ENCODE measurements at regions not wholly inside any gene's neighbourhood (a gene's known extent, or its start where the extent isn't known, plus 50 kb on each side); places are given as distances from the start of the nearest gene placed in this dataset.

DNA sequence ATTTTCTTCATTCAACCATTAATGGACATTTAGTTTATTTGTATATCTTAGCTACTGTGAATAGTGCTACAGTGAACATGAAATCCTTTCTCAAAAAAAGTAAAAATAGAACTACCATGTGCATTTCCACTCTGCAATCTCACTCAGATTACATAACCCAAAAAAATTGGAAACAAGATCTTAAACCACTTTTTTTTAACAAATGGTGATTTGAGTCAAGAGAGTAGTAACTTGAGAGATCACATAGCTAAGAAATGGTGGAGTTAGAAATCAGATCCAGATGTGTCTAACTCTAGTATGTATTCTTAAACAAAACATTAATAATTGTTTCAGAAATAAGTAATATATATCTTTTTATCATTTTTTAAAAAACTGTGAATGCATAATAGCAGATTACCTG lies 318.3 kb upstream of the SGCG start:
- TF ChIP-seq CTCF (IDR thresholded peaks at IDR 0.05; ENCODE audit: insufficient read depth, low read depth, low read length): no peak
- POLR2A ChIA-PET: no interaction called here
- no peaks in the 10 kb centered on the region for H3K36me3 ChIP-seq (ENCODE audit: control insufficient read depth, insufficient read depth, low read length)
- no peaks in the 10 kb centered on the region for H3K27me3 ChIP-seq (ENCODE audit: control insufficient read depth, insufficient read depth, low read length)
- CTCF ChIA-PET: no interaction called here
- H3K4me3 ChIP-seq (ENCODE audit: low read depth, low read length): no peak overlapping the region
- no peak for DNase-seq (ENCODE audit: low read depth)

DNA sequence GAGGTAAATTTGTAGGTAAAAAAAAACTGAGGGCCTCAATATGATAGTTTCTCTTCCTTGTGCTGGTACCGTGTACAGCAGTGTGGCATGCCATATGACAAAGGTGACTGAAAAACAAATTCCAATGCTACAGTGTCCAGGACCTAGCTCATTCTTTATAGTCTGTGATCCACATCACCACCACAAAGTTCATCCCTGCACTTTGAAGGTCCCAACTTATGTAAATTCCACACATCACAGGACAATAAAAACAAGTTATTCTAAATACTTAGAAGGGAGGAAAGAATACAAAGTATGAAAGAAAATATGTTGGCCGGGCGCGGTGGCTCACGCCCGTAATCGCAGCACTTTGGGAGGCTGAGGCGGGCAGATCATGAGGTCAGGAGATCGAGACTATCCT lies 314.6 kb upstream of the SGCG start:
- H3K27me3 ChIP-seq (ENCODE audit: control insufficient read depth, insufficient read depth, low read length): no peaks in the 10 kb centered on the region
- POLR2A ChIA-PET: no interaction called here
- H3K4me3 ChIP-seq (ENCODE audit: low read depth, low read length): no peak overlapping the region
- no peak for TF ChIP-seq CTCF (IDR thresholded peaks at IDR 0.05; ENCODE audit: insufficient read depth, low read depth, low read length)
- no peaks in the 10 kb centered on the region for H3K36me3 ChIP-seq (ENCODE audit: control insufficient read depth, insufficient read depth, low read length)
- DNase-seq (ENCODE audit: low read depth): no peak
- CTCF ChIA-PET: no interaction called here

DNA sequence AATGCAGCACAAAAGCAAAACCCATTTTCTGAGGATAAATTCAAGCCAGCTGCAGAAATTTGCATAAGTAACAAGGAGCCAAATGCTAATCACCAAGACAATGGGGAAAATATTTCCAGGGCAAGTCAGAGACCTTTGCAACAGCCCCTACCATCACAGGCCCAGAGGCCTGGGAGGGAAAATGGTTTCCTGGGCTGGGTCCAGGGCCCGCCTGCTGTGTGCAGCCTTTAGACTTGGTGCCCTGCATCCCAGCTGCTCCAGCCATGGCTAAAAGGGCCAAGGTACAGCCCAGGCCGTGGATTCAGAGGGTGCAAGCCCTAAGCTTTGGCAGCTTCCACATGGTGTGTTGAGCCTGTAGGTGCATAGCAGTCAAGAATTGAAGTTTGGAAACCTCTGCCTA lies 309.5 kb upstream of the SGCG start:
- no peak for DNase-seq (ENCODE audit: low read depth)

DNA sequence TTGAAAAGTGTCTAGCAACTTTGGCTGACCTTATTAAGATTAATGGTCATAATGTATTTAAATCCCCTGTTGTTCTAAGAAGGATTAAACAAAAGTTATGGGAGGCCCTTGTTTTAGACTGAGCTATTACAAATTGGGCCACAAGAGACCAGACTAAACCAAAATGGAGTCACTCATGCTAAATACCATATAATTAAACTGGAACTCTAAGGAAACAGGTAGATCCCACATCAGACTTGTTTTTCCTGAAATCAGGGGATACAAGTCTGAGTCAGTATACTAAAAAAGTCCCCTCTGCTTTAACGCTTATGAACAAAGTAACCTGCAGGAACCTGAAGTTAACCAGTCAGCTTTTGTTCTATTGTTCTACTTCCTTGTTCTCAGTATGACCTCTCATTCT lies 305.9 kb upstream of the SGCG start:
- no peak for TF ChIP-seq CTCF (IDR thresholded peaks at IDR 0.05; ENCODE audit: insufficient read depth, low read depth, low read length)
- no peaks in the 10 kb centered on the region for H3K36me3 ChIP-seq (ENCODE audit: control insufficient read depth, insufficient read depth, low read length)
- no peak overlapping the region for H3K4me3 ChIP-seq (ENCODE audit: low read depth, low read length)
- H3K27me3 ChIP-seq (ENCODE audit: control insufficient read depth, insufficient read depth, low read length): no peaks in the 10 kb centered on the region
- DNase-seq (ENCODE audit: low read depth): no peak
- ChIA-PET POLR2A (no interaction called here), CTCF (no interaction called here)

More for the DNA sequence above, 309.5 kb upstream of the SGCG start:
- no peak for TF ChIP-seq CTCF (IDR thresholded peaks at IDR 0.05; ENCODE audit: insufficient read depth, low read depth, low read length)
- no peak overlapping the region for H3K4me3 ChIP-seq (ENCODE audit: low read depth, low read length)
- POLR2A ChIA-PET: no interaction called here
- H3K27me3 ChIP-seq (ENCODE audit: control insufficient read depth, insufficient read depth, low read length): no peaks in the 10 kb centered on the region
- H3K36me3 ChIP-seq (ENCODE audit: control insufficient read depth, insufficient read depth, low read length): no peaks in the 10 kb centered on the region
- CTCF ChIA-PET: no interaction called here

GRCh38 chr13:22877421-22877820 lies 303.4 kb upstream of the SGCG start:
- Histone ChIP-seq H3K4me3 (ENCODE audit: low read depth, low read length) (no peak overlapping the region), H3K27me3 (ENCODE audit: control insufficient read depth, insufficient read depth, low read length) (no peaks in the 10 kb centered on the region), H3K36me3 (ENCODE audit: control insufficient read depth, insufficient read depth, low read length) (no peaks in the 10 kb centered on the region)
- no peak for DNase-seq (ENCODE audit: low read depth)
- TF ChIP-seq CTCF (IDR thresholded peaks at IDR 0.05; ENCODE audit: insufficient read depth, low read depth, low read length): no peak
- ChIA-PET CTCF (no interaction called here), POLR2A (no interaction called here)

Data from BJ (cell line).